ENCODE measurements at regions not wholly inside any gene's neighbourhood (a gene's known extent, or its start where the extent isn't known, plus 50 kb on each side); places are given as distances from the start of the nearest gene placed in this dataset.

DNA sequence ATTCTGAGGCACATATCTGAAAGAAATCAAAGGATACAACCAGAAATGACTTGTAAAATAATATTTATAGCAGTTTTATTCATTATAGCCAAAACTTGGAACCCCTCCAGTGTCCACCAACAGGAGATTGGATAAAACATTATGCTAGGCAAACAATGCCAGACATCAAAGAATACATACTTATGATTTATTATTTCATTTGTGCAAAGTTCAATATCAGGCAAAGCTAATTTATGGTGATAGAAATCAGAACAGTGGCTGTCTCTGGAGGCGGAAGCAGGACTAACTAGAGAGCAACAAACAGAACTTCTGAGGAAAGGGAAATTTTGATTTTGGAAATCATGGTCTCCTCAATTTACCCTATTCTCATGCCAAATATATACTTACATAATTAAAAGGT lies 193.1 kb downstream of the ICE1 start:
- DNase-seq = no peak

GRCh38 chr5:5613261-5613990 lies 190.9 kb downstream of the ICE1 start:
- DNase-seq = no peak

- no peak for DNase-seq
Observed at GRCh38 chr5:5612096-5612495, 189.6 kb downstream of the ICE1 start.

DNA sequence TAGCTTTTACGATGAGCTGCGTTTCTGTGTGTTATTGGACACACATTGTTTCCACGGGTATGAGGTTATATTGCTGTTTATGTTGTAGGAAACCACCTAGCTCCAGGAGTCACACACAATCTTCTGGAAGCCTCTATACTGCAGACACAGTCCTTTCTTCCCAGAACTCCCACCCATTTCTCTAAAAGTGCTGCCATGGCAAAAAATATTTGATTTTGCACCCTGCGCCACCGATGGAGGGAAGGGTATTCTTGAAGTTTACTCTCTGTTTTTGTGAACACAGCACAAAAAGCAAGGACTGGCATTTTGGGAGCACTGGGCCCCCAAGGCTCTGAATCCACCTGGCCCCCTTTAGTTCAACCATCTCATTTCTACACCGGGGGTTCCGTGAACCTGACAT lies 187.5 kb downstream of the ICE1 start:
- DNase-seq = no peak

GRCh38 chr5:5605170-5605764 lies 182.8 kb downstream of the ICE1 start:
- DNase-seq = no peak

DNA sequence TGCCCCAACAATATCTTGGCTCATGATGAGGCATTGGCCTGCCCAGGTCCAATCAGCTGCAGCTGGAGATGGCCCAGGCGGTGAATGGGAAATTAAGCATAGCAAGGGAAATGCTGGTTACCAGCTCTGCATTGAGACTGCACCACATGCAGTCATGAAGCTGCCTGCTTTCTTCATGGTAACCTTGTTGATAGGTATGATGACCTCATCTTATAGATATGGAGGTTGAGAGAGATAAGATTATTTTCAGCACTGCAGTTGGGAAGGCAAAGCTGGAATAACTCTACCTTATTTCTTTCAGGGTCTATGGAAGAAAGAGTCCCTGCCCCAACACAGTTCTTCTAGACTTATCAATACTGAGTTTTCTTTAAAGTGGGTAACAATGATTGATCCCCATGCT lies 180.1 kb downstream of the ICE1 start:
- DNase-seq = no peak

DNA sequence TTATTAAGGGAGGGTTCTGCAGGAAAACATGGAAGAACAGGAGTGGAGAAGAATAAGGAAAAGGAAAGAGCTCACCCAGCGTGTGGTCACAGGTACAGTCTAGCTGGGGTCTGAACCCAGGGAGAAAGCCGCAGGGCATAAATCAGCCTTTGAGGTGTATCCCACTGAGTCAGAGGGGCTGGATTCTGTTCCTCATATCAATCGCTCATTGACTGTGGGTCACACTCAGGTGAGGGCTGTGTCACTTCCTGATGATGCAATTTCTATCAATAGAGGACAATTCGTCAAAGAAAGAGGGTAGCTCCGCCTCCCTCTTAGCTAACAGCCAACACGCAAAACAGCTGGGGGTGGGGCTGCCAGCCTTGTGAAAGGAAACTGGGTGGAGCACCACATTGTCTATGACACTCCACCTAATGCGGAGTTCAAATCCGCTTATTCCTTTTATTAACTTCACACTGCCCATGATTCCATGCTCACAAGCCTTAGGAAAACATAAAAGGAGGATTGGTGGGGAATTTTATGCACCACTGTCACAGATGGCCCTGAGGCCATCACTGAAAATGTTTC lies 176.2 kb downstream of the ICE1 start:
- DNase-seq = no peak

DNA sequence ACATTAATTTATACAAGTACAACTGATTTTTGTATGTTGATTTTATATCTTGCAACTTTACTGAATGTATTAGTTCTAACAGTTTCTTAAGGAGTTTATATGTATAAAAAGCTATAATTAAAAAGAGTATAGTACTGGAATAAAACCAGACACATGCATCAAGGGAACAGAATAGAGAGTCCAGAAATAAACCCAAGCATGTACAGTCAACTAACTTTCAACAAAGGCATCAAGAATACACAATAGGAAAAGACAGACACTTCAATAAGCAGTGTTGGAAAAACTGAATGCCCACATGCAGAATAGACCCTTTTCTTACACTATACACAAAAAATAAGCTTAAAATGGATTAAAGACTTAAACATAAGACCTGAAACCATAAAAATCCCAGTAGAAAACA lies 170.9 kb downstream of the ICE1 start:
- DNase-seq = no peak

DNA sequence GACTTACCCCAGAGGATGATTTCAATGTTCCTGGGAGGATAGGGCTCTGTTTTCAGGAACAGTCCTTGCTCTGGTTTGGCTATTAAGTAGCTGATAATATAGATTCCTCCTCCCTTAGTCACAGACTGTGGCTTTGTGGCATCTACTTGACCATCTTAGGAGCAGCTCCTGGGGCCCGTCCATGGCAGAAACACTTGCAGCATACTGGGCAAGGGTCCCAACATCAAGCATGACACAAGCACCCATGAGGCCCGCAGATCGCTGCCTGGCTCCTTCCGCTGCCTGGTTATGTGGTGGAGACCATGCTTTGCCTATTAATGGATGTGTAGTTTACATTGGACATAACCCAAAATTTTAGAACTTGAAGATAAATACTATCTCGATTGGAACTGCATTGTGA lies 170.1 kb downstream of the ICE1 start:
- no peak for DNase-seq

- no peak for DNase-seq
Observed at GRCh38 chr5:5591567-5591966, 169.1 kb downstream of the ICE1 start.

GRCh38 chr5:5589857-5590256 lies 167.4 kb downstream of the ICE1 start:
- no peak for DNase-seq

- DNase-seq = no peak
Observed at GRCh38 chr5:5588887-5589826, 166.7 kb downstream of the ICE1 start.

GRCh38 chr5:5588386-5588785 lies 165.9 kb downstream of the ICE1 start:
- DNase-seq = no peak

- DNase-seq = no peak
Observed at GRCh38 chr5:5587474-5587873, 165.0 kb downstream of the ICE1 start.

DNA sequence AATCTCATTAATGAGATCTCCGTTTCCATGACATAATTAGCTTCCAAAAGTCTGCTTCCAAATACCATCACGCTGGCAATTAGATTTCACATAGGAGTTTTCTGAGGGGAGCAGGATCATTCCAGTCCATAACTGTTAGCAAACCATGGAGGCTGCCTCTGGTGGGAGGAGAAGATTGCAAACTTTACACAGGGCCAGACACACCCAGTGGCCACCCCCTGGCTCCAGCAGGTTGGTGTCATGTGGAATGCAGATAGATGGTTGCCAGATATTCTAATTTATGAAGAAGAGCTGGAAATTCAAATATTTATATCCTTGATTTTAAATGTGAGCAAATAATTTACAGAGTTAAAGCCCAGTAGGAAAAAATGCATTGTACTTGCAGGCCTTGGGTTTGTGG lies 164.2 kb downstream of the ICE1 start:
- DNase-seq = no peak

- no peak for DNase-seq
Observed at GRCh38 chr5:5585751-5586341, 163.4 kb downstream of the ICE1 start.

GRCh38 chr5:5584751-5585150 lies 162.3 kb downstream of the ICE1 start:
- no peak for DNase-seq

- no peak for DNase-seq
Observed at GRCh38 chr5:5584236-5584745, 161.8 kb downstream of the ICE1 start.

DNA sequence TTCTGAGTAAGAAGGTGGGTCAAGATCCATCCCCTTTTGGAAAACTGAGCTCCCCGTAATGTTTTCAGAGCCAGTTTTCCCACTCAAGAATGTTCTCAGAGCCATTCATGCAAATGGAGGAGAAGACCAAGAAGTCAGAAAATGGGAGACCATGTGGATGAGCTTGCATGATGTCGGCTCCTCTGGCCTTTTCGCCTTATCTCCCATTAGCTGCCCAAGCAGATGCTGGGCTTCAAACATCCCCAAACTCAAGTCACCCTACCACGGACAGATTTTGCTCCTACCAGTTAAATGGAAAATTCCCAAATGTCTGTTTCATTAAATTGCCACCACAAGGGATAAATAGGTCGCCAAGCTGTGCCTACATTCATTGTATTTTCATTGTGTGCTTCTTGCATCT lies 161.4 kb downstream of the ICE1 start:
- no peak for DNase-seq

DNA sequence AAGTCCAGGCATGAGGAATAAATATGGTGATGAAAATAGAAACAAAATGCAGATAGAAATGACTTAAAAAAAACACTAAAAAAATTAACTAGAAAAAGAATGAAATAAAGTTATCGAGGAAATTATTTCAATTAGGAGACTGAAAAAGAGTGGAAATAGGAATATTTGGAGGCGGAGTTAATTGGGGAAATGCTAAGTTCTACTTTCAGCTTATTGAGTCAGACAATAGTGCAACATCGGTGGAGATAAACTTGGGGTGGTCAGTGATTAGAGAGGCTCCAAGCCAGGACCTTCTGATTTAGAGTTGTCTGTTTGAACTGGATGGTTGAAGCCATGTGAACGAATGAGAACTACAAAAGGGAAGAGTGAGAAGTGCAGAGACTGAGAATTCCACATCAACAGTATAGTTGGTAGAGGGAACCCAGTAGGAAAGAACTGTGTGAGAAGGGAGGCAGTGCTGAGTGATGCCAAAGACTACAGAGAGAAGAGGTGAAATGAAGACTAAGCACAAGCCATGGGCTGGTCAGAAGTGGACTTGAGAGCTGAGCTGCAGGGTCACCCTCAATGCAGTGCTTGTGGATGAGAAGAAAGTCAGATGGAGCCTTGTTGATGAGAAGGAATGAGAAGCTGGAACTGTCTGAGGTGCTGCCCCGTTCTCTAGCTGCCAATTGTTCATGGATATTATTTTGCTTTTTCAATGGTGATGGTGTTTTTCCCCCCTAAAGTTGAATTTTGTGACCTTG lies 160.7 kb downstream of the ICE1 start:
- no peak for DNase-seq

DNA sequence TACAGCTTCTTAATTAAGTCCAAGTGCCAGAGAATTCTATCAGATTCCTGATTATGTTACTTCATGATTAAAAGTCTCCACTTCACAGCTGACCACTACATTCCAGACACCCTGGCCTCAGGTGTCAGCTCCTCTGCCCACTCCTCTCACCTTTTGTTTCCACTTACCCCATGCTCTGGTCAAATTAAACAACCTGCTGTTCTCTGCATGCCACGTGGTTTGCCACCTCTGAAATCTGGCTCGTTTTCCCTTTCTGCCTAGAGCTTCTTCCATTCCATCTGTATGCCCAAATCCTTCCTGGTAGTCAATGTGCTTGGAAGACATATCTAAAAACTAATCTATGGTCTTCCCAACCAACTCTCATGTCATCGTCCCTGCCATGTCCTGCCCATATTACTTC lies 158.6 kb downstream of the ICE1 start:
- DNase-seq = no peak

- DNase-seq = no peak
Observed at GRCh38 chr5:5576744-5577143, 154.3 kb downstream of the ICE1 start.

Data from EL (cell line).